OCI-LY1 (cell line): ENCODE measurements at regions not wholly inside any gene's neighbourhood (a gene's known extent, or its start where the extent isn't known, plus 50 kb on each side); places are given as distances from the start of the nearest gene placed in this dataset.

Source experiments
- EZH2 ChIP-seq: fragments of 200-600 bp; sonication (generic), shearing (Covaris generic); IDR thresholded peaks from 2 replicates; pipeline ENCODE4 v1.8.0; 2017; ENCODE audit warnings: borderline replicate concordance, mixed run types, mild to moderate bottlenecking, antibody characterized with exemption, low read length, moderate library complexity, mixed read lengths
- TF ChIP-seq, protein P1 (sequence below): fragments of 200-600 bp; sonication (generic), shearing (Covaris generic); IDR thresholded peaks from 2 replicates; pipeline ENCODE4 v1.5.1; 2017; ENCODE audit warnings: mild to moderate bottlenecking, antibody characterized with exemption, low read length, moderate library complexity, mixed read lengths

DNA sequence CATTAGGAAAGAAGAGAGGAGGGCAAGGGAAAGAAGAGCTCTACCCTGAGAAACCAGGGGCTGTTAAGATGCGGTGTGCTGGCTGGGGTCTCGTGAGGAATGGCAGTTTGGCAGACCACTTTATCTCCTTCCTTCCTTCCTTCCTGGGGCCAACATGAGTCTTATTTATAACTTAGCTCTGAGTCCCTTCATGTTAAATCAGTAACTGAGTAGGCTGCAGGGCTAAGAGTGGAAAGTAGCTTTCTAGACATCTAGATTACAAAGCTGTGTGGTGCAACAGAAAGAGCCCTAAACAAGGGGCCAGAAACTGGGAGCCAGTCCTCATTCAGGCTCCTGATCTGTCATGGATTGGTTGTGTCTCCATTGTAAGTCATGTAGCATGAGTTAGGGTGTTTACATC lies 135.4 kb upstream of the DUSP10 start:
- TF ChIP-seq, protein P1, sequence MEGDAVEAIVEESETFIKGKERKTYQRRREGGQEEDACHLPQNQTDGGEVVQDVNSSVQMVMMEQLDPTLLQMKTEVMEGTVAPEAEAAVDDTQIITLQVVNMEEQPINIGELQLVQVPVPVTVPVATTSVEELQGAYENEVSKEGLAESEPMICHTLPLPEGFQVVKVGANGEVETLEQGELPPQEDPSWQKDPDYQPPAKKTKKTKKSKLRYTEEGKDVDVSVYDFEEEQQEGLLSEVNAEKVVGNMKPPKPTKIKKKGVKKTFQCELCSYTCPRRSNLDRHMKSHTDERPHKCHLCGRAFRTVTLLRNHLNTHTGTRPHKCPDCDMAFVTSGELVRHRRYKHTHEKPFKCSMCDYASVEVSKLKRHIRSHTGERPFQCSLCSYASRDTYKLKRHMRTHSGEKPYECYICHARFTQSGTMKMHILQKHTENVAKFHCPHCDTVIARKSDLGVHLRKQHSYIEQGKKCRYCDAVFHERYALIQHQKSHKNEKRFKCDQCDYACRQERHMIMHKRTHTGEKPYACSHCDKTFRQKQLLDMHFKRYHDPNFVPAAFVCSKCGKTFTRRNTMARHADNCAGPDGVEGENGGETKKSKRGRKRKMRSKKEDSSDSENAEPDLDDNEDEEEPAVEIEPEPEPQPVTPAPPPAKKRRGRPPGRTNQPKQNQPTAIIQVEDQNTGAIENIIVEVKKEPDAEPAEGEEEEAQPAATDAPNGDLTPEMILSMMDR = no peak
- TF ChIP-seq EZH2 = no peak
